Ovary (tissue), 3 donors: ENCODE measurements at regions not wholly inside any gene's neighbourhood (a gene's known extent, or its start where the extent isn't known, plus 50 kb on each side); places are given as distances from the start of the nearest gene placed in this dataset.

ENCODE experiments used
- EP300 ChIP-seq: sonication (generic); formaldehyde crosslinking; IDR thresholded peaks from one replicate; pipeline ENCODE4 v1.6.1; 2017; ENCODE audit warnings: antibody characterized with exemption
- POLR2A ChIP-seq: fragments of 450-650 bp; IDR thresholded peaks from one replicate; pipeline ENCODE4 v1.6.1; 2017; ENCODE audit warnings: antibody characterized with exemption, mild to moderate bottlenecking, moderate library complexity
- TF ChIP-seq, protein P1 (sequence below), 3 donors: fragments of 450-650 bp in 2 of 3; fragments of 200-600 bp in 1 of 3; IDR thresholded peaks; one replicate each; pipeline versions ENCODE4 v1.5.1 to v1.8.0; 2016 to 2022; ENCODE audit warnings: antibody characterized with exemption in 3 of 3, mild to moderate bottlenecking in 1 of 3
- donor health status: DM: no; HTN: no; CAD: no.

- TF ChIP-seq, protein P1, sequence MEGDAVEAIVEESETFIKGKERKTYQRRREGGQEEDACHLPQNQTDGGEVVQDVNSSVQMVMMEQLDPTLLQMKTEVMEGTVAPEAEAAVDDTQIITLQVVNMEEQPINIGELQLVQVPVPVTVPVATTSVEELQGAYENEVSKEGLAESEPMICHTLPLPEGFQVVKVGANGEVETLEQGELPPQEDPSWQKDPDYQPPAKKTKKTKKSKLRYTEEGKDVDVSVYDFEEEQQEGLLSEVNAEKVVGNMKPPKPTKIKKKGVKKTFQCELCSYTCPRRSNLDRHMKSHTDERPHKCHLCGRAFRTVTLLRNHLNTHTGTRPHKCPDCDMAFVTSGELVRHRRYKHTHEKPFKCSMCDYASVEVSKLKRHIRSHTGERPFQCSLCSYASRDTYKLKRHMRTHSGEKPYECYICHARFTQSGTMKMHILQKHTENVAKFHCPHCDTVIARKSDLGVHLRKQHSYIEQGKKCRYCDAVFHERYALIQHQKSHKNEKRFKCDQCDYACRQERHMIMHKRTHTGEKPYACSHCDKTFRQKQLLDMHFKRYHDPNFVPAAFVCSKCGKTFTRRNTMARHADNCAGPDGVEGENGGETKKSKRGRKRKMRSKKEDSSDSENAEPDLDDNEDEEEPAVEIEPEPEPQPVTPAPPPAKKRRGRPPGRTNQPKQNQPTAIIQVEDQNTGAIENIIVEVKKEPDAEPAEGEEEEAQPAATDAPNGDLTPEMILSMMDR (IDR thresholded peaks at IDR 0.05), result no peak
- TF ChIP-seq POLR2A, result no peak
- TF ChIP-seq EP300, result no peak
These were observed 255.1 kb downstream of the PTPRC start for GRCh38 chr1:198893763-198894444.
